B cell (primary cell): ENCODE measurements at regions not wholly inside any gene's neighbourhood (a gene's known extent, or its start where the extent isn't known, plus 50 kb on each side); places are given as distances from the start of the nearest gene placed in this dataset.

Source experiments
- EZH2 ChIP-seq: IDR thresholded peaks from 2 replicates; pipeline ENCODE4 v1.6.1; 2012; ENCODE audit warnings: borderline replicate concordance, low read depth, mild to moderate bottlenecking, moderate library complexity, low read length; ENCODE audit not compliant: insufficient read depth, poor library complexity, severe bottlenecking
- TF ChIP-seq, protein P1 (sequence below): fragments of 200-600 bp; IDR thresholded peaks from one replicate; pipeline ENCODE4 v1.8.0; 2022; ENCODE audit warnings: antibody characterized with exemption, mild to moderate bottlenecking

DNA sequence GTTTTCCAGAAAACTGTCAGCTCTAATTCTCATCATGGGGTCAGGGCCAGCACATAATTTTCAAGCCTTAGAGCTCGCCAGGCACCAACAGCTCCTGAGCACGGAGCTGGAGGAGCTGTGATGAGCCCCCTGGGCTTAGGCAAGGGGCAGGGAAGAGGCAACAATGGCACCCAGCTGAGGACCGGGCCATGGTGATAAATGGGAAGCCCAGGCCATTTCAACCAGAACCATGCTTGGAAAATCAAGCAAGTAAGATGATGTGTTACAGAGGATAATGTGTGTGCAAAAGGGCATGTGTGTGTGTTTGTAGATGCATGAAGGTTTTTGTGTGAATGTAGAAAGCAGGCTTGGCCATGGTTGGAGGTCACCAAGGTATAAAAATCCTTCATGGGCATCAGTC is 66.8 kb upstream of the UBAC2 start:
- no peak for TF ChIP-seq EZH2
- TF ChIP-seq, protein P1, sequence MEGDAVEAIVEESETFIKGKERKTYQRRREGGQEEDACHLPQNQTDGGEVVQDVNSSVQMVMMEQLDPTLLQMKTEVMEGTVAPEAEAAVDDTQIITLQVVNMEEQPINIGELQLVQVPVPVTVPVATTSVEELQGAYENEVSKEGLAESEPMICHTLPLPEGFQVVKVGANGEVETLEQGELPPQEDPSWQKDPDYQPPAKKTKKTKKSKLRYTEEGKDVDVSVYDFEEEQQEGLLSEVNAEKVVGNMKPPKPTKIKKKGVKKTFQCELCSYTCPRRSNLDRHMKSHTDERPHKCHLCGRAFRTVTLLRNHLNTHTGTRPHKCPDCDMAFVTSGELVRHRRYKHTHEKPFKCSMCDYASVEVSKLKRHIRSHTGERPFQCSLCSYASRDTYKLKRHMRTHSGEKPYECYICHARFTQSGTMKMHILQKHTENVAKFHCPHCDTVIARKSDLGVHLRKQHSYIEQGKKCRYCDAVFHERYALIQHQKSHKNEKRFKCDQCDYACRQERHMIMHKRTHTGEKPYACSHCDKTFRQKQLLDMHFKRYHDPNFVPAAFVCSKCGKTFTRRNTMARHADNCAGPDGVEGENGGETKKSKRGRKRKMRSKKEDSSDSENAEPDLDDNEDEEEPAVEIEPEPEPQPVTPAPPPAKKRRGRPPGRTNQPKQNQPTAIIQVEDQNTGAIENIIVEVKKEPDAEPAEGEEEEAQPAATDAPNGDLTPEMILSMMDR: no peak
